ENCODE measurements at regions not wholly inside any gene's neighbourhood (a gene's known extent, or its start where the extent isn't known, plus 50 kb on each side); places are given as distances from the start of the nearest gene placed in this dataset.
"Not testable (repeated sequence)": the region's sequence is repeated elsewhere in the genome, so short reads cannot be mapped to it uniquely, and the experiment has no call there.

DNA sequence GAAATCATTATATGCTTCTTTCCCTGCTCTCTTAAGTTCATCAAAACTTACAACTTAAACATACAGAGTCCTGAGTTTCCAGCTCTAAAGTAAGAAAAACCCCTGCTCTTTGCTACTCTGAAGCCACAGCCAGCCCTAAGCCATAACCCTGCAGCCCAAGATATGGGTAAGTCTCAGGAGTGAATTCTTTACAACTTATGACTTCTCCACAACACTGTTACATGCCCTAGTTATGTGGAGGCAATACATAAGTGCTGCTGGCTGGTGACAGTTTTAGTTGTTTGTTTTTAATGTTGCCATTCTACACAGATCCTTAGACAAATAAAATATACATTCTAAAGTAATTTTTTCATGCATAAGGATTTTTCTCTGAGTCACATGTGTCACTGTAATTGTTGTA, 100.2 kb downstream of the FBXO8 start:
- Histone ChIP-seq H3K9ac (ENCODE audit: low read depth, low read length) (no peak overlapping the region), H3K9me3 (ENCODE audit: control insufficient read depth, insufficient read depth, low read length) (no peaks in the 10 kb centered on the region), H3K36me3 (ENCODE audit: insufficient read depth, low read length) (no peaks in the 10 kb centered on the region), H3K4me1 (ENCODE audit: insufficient read depth, low read length) (no peaks in the 10 kb centered on the region)

DNA sequence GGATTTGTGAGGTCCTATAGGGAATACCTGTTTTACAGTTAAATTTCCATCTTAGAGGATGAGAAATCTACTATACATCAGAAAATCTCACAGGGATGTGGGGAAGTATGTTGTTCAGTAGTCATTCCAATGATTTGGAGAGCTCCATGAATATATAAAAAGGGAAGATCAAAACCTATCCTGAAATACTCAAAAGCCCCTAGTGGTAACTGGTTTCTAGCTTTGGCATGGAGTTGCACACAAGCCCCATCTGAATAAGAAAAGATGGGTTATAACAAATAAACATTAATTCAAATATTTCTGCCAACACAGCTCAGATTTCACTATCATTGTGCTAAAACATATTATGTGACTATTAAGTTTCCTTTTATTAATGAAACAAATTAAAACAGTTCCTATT, 101.6 kb downstream of the FBXO8 start:
- no peaks in the 10 kb centered on the region for H3K9me3 ChIP-seq (ENCODE audit: control insufficient read depth, insufficient read depth, low read length)
- no peak overlapping the region for H3K9ac ChIP-seq (ENCODE audit: low read depth, low read length)
- no peaks in the 10 kb centered on the region for H3K4me1 ChIP-seq (ENCODE audit: insufficient read depth, low read length)
- H3K36me3 ChIP-seq (ENCODE audit: insufficient read depth, low read length), result no peaks in the 10 kb centered on the region

DNA sequence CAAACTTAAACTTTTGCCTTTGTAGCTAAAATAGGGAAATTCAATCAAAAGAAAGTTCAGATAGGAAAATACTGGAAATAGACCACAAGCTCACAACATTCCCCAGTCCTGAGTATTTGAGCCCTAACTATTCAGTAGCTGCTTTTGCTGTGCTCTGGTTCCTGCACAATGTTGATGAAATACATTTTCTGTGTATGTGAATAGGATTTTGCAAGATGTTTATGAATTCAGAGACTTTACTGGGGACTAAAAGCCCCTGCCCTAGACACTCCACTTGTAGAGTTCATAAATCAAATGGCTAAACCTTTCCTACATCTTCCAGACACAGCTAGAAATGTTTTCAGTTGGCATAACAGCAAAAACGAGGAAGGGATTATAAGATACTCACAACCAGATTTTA, 105.9 kb downstream of the FBXO8 start:
- H3K4me1 ChIP-seq (ENCODE audit: insufficient read depth, low read length), result no peaks in the 10 kb centered on the region; the same call in 1 of the 2 replicates
- no peak overlapping the region for H3K9ac ChIP-seq (ENCODE audit: low read depth, low read length)
- no peaks in the 10 kb centered on the region for H3K9me3 ChIP-seq (ENCODE audit: control insufficient read depth, insufficient read depth, low read length)
- no peaks in the 10 kb centered on the region for H3K36me3 ChIP-seq (ENCODE audit: insufficient read depth, low read length)

DNA sequence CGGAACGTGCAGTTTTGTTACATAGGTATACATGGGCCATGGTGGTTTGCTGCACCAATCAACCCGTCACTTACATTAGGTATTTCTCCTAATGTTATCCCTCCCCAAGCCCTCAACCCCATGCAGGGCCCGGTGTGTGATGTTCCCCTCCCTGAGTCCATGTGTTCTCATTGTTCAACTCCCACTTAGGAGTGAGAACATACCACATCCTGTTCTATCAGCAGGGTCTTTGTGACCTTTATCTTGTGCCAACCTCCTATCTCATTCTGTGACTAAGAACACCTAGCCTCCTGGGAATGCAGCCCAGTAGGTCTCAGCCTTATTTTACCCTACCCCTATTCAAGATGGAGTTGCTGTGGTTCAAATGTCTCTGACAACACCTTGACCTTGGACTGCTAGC, 107.6 kb downstream of the FBXO8 start:
- H3K4me1 ChIP-seq (ENCODE audit: insufficient read depth, low read length); H3K9me3 ChIP-seq (ENCODE audit: control insufficient read depth, insufficient read depth, low read length); H3K36me3 ChIP-seq (ENCODE audit: insufficient read depth, low read length); H3K9ac ChIP-seq (ENCODE audit: low read depth, low read length): not testable (repeated sequence)

DNA sequence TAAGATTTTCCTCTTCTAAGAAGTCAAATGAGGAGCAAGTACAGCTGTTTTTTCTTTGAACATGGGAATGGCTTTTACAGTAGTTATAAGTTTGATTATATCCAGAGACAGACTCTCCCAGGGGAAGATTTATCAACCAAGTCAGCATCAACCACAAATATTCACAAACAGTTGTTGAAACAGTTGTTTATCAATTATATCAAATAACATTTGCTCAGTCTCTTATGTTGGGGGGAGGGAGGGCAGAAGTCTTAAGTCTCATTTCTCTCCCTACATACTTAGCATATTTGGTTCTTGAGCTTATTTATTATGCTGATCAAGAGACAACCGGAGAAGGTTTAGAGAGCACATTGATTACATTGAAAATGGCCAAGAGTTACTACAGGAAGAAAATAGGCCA, 110.1 kb downstream of the FBXO8 start:
- Histone ChIP-seq H3K4me1 (ENCODE audit: insufficient read depth, low read length) (no peaks in the 10 kb centered on the region; the same call in 1 of the 2 replicates), H3K36me3 (ENCODE audit: insufficient read depth, low read length) (no peaks in the 10 kb centered on the region)

DNA sequence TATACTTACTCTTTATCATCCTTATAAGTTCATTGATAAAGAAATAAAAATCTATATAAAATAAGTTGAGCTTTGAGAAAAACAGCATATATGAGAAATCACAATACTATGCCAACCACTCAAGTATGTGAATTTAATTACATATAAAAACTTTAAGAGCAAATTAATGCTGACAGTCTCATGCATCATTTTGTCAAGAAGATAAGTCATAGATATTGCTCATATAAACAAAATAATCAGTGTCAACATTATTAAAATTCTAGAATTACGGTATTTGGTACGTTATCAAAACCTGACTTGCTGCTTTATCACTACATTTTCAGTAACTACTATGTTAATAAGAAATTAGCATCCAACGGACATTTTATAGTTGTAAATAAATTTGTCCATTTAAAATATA, 111.2 kb downstream of the FBXO8 start:
- no peaks in the 10 kb centered on the region; the same call in 1 of the 2 replicates for H3K4me1 ChIP-seq (ENCODE audit: insufficient read depth, low read length)
- H3K36me3 ChIP-seq (ENCODE audit: insufficient read depth, low read length), result no peaks in the 10 kb centered on the region
- no peaks in the 10 kb centered on the region for H3K9me3 ChIP-seq (ENCODE audit: control insufficient read depth, insufficient read depth, low read length)
- no peak overlapping the region for H3K9ac ChIP-seq (ENCODE audit: low read depth, low read length)

More for the DNA sequence above, 110.1 kb downstream of the FBXO8 start:
- Histone ChIP-seq H3K9ac (ENCODE audit: low read depth, low read length) (no peak overlapping the region), H3K9me3 (ENCODE audit: control insufficient read depth, insufficient read depth, low read length) (no peaks in the 10 kb centered on the region)

DNA sequence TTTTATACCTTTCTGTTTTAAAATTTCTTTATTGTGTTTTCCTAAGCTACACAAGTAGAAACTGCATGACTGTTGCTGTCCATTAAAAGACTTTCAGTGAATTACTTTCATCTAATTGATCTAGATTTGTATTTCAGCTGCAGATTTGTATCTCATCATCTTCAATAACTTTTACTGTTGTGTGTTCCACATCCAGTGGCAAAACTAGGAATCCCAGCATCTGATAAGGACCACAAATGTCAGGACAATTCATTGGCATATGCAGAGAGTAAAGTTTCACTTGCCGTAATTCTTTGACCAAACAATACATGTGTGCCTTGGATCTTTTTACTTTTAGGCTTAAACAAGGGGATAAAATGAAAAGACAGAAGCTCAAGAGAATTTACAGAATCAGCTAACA, 112.6 kb downstream of the FBXO8 start:
- Histone ChIP-seq H3K9me3 (ENCODE audit: control insufficient read depth, insufficient read depth, low read length) (no peaks in the 10 kb centered on the region), H3K36me3 (ENCODE audit: insufficient read depth, low read length) (no peaks in the 10 kb centered on the region), H3K4me1 (ENCODE audit: insufficient read depth, low read length) (no peaks in the 10 kb centered on the region; the same call in 1 of the 2 replicates), H3K9ac (ENCODE audit: low read depth, low read length) (no peak overlapping the region)

DNA sequence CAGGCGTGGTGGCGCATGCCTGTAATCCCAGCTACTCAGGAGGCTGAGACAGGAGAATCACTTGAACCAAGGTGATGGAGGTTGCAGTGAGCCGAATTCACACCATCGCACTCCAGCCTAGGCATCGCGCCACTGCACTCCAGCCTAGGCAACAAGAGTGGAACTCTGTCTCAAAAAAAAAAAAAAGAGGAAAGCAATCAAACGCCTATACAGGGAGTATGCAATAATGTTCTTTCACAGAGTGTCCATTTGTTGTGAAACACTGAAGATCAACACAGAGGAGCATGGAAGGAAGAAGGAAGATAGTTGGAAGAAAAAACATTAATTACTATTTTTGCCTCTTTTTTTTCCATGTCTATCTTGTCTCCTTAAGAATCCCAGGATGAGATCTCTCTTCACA, 113.4 kb downstream of the FBXO8 start:
- Histone ChIP-seq H3K4me1 (ENCODE audit: insufficient read depth, low read length) (no peaks in the 10 kb centered on the region; the same call in 1 of the 2 replicates), H3K9ac (ENCODE audit: low read depth, low read length) (no peak overlapping the region), H3K9me3 (ENCODE audit: control insufficient read depth, insufficient read depth, low read length) (no peaks in the 10 kb centered on the region), H3K36me3 (ENCODE audit: insufficient read depth, low read length) (no peaks in the 10 kb centered on the region)

DNA sequence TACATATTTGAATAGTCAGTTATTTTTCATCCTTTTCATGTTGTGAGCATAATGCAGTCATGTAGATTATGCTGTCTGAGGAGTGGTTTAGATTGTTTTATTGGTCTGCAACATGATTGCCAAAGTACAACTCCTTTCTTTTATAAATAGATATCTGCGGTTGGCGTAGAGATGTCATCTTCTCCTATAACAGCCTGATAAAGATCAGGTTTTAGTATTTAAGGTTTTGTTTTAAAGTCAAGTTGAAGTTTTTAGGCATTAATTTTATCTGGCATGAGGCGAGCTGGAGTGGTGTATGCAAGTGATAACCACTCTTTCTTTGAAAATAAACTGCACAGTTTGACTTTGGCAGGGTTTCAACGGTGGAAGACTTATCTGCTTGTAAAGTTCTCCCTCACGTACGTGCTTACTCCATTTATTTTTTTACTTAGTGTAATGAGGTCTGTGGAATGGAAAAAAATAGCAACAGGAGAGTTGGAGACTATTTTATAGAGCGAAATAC, 126.3 kb downstream of the FBXO8 start:
- H3K4me1 ChIP-seq (ENCODE audit: insufficient read depth, low read length), result no peaks in the 10 kb centered on the region
- no peaks in the 10 kb centered on the region for H3K36me3 ChIP-seq (ENCODE audit: insufficient read depth, low read length)
- no peaks in the 10 kb centered on the region for H3K9me3 ChIP-seq (ENCODE audit: control insufficient read depth, insufficient read depth, low read length)
- no peak overlapping the region for H3K9ac ChIP-seq (ENCODE audit: low read depth, low read length)

DNA sequence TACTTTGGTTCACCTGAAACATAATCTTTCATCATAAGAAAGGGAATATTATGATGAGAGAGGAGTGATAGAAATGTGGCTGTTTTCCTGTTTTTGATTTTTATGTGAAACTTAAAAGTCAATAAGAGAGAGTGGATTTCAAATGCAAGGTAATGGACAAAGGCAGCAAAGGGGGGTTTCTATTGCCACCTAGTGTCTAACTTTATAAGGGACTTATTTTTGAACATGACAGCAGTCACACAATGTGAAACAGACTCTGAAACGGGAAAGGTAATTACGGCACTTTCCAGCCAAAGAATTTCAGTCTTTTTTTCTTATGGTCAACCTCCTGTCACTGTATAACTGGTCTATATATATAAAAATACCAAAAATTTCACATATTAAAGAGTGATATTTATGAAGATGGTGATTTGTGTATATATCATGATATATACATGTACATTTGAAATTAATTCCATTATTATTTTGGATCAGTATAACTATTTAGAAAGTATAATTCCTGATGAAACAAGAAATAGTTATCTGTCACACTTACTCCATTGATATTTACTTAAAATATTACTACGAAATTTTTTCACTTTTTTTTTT, 127.1 kb downstream of the FBXO8 start:
- no peak overlapping the region for H3K9ac ChIP-seq (ENCODE audit: low read depth, low read length)
- H3K9me3 ChIP-seq (ENCODE audit: control insufficient read depth, insufficient read depth, low read length), result no peaks in the 10 kb centered on the region
- no peaks in the 10 kb centered on the region for H3K4me1 ChIP-seq (ENCODE audit: insufficient read depth, low read length)
- H3K36me3 ChIP-seq (ENCODE audit: insufficient read depth, low read length), result no peaks in the 10 kb centered on the region

DNA sequence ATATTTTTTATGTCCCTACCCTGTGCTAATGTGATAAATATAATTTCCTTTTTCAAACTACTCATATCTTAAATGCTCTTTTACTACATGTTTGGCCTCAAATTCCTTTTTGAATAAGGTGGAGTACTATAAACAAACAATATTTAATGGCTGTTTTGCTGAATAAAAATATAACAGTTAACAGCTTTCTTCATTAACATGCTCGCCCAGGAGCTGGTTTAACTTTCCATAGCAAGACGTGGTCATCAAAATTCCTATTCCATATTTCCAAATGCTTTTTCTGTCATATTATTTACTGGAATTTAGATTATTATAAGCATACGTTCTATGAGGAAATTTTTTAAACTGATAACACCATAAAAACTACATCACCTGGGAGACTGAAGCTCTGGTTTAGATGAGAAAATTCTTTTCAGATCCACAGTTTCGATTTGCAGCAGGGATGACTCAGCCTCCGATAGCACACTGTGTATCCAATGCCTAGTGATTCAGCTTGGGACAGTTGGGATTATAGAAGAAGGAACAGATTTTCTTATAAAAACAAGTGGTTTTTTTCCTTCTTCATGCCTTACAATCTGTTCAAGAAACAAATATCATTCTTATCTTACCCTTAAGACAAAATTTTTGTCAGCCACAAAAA, 129.1 kb downstream of the FBXO8 start:
- Histone ChIP-seq H3K9me3 (ENCODE audit: control insufficient read depth, insufficient read depth, low read length) (no peaks in the 10 kb centered on the region), H3K9ac (ENCODE audit: low read depth, low read length) (no peak overlapping the region), H3K4me1 (ENCODE audit: insufficient read depth, low read length) (no peaks in the 10 kb centered on the region), H3K36me3 (ENCODE audit: insufficient read depth, low read length) (no peaks in the 10 kb centered on the region)

DNA sequence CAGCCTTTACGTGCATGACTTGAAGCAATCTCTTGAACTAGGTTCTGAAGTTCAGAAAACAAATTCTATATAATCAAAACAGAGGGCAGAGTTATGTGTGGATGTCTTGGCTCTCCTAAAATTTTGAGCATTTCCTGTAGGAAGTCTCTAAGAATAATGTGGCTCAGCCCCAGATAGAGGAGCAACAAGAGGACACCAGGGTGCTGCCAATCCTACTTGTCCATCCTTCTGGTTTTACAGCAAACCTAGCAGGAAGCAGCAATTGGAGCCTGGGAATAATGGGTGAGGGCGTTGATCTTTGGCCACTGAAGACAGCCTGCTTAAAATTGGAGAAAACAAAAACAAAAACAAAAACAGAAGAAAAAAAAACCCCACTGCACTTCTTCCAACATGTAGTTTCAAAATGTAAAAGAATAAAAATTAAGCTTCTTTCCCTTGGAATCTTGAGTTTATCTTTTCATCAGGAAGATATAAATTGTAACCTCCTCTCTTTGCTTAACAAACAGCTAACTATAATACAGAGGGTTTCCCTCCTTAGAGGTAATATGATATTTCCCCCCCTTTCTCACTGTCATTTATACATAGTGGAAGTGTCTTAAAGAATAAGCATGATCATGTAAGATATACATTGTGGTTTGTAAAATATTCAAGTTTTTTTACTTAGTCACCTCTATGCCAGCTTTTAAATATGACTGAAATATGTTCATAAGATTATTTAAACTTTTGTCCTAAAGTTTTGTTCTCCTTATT, 130.6 kb downstream of the FBXO8 start:
- H3K4me1 ChIP-seq (ENCODE audit: insufficient read depth, low read length), result no peaks in the 10 kb centered on the region
- H3K36me3 ChIP-seq (ENCODE audit: insufficient read depth, low read length), result no peaks in the 10 kb centered on the region
- no peak overlapping the region for H3K9ac ChIP-seq (ENCODE audit: low read depth, low read length)
- no peaks in the 10 kb centered on the region for H3K9me3 ChIP-seq (ENCODE audit: control insufficient read depth, insufficient read depth, low read length)

DNA sequence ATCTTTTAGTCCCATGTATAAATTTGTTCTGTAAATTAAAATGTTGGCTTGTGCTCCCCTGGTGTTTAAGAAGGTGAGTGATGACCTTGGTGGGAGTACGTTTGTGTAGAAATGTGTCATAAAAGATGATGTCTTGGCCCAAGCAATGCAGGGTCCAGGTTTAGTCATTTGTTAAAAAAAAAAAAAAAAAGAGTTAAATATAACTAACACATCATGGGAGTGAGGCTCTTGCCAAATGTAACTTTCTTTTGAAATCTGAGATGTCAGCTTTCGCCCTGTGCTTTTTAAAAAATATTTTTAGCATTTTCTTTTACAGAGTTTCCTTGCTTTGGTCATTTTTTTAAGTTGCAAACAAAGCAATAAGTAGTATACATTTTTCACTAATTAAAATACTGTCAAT, 135.6 kb downstream of the FBXO8 start:
- H3K9ac ChIP-seq (ENCODE audit: low read depth, low read length), result no peak overlapping the region
- no peaks in the 10 kb centered on the region for H3K4me1 ChIP-seq (ENCODE audit: insufficient read depth, low read length)
- no peaks in the 10 kb centered on the region for H3K9me3 ChIP-seq (ENCODE audit: control insufficient read depth, insufficient read depth, low read length)
- no peaks in the 10 kb centered on the region for H3K36me3 ChIP-seq (ENCODE audit: insufficient read depth, low read length)

DNA sequence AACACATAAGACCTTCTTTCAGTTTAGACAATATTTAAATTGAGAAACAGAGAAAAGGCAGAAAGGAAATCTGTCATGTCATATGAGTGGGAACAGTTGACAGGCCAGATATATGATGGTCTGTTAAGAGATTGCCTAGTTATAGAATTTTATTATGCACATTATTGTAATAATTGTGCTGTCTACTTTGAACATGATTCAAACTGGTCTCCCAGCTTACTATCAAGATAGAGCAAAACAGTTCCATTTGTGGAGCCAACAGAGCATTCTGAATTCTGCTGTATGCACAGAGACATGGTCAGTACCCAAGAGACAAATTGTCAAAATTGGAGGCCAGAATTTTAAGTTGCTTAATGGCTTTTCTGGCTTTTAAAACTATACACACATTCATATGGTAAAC, 139.4 kb downstream of the FBXO8 start:
- Histone ChIP-seq H3K9me3 (ENCODE audit: control insufficient read depth, insufficient read depth, low read length) (no peaks in the 10 kb centered on the region), H3K4me1 (ENCODE audit: insufficient read depth, low read length) (no peaks in the 10 kb centered on the region), H3K36me3 (ENCODE audit: insufficient read depth, low read length) (no peaks in the 10 kb centered on the region), H3K9ac (ENCODE audit: low read depth, low read length) (no peak overlapping the region)

DNA sequence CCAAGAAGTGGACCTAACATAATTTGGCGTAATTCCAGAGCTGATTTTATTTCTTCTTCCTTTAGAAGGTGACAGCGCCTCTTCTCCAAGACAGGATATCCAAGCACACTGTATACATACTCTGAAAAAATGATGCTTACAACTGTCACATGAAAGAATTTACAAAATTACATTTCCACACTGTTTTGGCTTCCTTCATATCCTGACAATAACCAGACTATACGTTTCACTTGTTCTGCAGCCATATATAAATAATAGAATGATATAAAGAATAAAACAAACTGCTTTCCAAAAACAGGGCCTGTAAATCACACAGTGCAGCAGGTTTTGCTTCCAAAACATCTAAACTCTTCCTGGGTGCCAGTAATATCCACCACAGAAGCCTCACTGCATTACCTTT, 141.6 kb downstream of the FBXO8 start:
- Histone ChIP-seq H3K9ac (ENCODE audit: low read depth, low read length) (no peak overlapping the region), H3K4me1 (ENCODE audit: insufficient read depth, low read length) (no peaks in the 10 kb centered on the region), H3K36me3 (ENCODE audit: insufficient read depth, low read length) (no peaks in the 10 kb centered on the region), H3K9me3 (ENCODE audit: control insufficient read depth, insufficient read depth, low read length) (no peaks in the 10 kb centered on the region)

Measured in ES-I3 (cell line).